HT1080 (cell line): ENCODE measurements at regions not wholly inside any gene's neighbourhood (a gene's known extent, or its start where the extent isn't known, plus 50 kb on each side); places are given as distances from the start of the nearest gene placed in this dataset.

ENCODE experiments used
- DNase-seq: peaks from one replicate; pipeline ENCODE4 v3.0.0-alpha.2; 2015; ENCODE audit warnings: low read depth

GRCh38 chr11:106399624-106400023, 322.2 kb downstream of the AASDHPPT start:
- no peak for DNase-seq

- no peak for DNase-seq
These were observed 323.6 kb downstream of the AASDHPPT start for GRCh38 chr11:106400949-106401570.

GRCh38 chr11:106403751-106404150, 326.3 kb downstream of the AASDHPPT start:
- DNase-seq, result no peak

DNA sequence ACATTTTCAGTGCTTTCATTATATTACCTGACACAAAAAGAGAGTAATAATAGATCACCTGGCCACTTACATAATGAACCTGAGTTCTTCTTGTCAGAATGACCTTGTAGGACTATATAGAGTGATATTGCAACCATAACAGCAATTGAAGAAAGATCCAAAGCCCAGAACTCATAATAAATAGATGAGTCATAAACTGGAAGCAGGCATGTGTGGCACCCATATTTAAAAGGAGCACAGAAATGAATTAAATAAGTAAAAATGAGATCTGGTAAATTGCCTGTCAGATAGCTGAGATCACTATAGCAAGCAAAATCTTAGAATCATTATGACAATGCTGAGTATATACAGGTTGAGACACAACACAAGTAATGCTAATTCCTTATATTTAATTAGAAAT, 331.8 kb downstream of the AASDHPPT start:
- DNase-seq, result no peak

- no peak for DNase-seq
These were observed 332.2 kb downstream of the AASDHPPT start for GRCh38 chr11:106409671-106410070.

- DNase-seq, result no peak
These were observed 333.4 kb downstream of the AASDHPPT start for GRCh38 chr11:106410902-106411301.

GRCh38 chr11:106413222-106413621, 335.8 kb downstream of the AASDHPPT start:
- no peak for DNase-seq

DNA sequence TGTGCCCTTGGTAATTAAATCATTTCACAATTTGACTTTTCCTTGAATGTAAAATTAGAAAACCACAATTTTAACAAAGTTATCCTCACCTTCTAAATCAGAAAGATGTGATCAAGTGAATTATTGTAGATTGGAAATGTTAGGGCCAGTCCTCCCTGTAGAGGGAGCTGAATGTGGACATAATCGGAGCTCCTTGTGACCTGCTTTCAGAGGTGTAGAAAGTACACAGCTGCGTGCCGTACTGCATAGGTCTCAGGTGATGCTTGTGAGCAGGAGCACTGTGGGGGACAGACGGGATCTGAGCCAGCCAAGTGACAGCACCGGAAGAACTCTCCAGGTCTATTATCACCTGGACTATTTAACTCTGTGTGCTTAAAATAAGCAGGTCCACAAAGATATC, 338.0 kb downstream of the AASDHPPT start:
- no peak for DNase-seq

GRCh38 chr11:106418791-106419190, 341.3 kb downstream of the AASDHPPT start:
- DNase-seq, result no peak

DNA sequence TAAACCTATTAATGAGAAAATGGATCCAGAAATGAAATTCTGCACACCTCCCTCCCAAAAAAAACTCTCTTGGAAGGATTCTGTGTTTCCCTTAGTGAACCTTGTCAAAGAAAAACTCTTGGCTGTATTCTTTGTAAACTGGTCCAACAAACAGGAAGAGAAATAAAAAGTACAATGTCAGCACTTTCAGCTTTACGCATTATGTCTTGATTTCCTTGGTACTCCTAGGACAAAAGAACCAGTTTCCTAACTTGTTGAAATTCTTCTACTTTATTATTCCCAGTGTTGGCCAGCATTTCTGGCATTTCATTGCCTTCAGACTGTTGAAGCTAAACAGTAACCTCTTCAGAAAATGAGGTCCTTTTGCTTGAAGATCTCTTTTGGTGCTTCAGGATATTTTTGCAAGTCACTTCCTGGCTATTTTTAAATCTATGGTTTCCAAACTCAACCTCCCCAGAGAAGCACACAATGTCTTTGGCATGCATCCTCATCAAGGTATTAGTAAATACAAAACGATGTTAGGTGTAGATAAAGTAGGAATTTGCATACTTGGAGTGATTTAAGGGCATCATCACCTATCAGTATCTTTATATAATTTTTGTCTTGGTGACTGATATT, 342.7 kb downstream of the AASDHPPT start:
- DNase-seq, result no peak

DNA sequence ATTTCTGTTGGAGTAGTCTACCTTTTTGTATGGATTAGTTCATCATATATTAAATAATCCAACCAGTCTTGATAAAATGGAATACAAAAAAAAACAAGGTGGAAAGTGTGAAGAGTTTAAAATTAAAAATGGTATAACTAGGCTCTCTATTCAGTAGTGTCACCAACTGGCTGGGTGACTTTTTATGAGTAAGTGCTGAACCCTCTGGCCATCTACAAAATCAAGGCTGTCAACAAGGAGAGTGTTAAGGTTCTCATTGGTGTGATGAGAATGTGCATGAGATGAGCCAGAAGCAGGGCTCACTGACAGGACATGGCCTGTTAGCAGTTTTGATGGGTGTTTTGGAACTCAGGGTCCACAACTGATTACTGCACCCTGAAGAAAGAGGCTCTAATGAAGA, 343.2 kb downstream of the AASDHPPT start:
- no peak for DNase-seq

- DNase-seq, result no peak
These were observed 344.3 kb downstream of the AASDHPPT start for GRCh38 chr11:106421676-106422292.

GRCh38 chr11:106422583-106422982, 345.1 kb downstream of the AASDHPPT start:
- no peak for DNase-seq

- DNase-seq, result peak; percentile 87
These were observed 346.6 kb downstream of the AASDHPPT start for GRCh38 chr11:106424111-106424510.

DNA sequence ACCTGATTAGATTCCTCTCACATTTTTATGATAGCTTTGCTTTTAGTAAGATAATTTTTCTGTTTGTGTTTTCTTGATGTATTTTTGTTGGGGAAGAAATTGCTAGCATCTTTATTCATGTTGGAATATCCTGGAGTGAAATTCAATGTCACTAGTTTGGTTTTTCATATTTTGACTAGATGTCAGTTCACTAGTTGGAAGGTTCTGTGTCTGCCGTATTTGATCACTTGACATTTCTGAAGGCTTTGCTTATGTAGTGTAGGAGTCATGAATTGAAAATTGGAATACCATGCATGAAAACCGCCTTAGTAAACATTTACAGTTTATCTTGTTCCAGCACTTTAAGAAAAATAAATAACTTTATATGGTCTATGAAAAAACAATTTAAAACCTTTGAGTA, 348.4 kb downstream of the AASDHPPT start:
- DNase-seq, result no peak

DNA sequence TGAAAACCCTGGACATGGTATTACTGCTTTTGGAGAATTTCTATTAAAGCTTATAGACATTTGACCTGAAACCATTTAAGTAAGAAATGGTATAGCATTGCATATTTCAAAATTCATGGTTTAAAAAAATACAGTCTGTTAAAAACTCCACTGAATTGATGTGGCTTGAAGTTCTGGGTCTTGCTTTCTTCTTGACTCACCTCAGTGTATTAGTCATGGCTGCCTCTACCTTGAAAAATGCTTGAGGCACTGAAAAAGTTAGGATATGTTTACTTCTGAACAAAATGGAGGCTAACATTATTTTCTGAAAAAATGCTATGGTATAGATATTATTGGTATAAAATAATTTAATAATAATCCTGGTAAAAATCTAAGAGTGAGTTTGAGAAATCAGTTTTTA, 349.2 kb downstream of the AASDHPPT start:
- DNase-seq, result no peak

GRCh38 chr11:106427736-106428135, 350.3 kb downstream of the AASDHPPT start:
- DNase-seq, result no peak

DNA sequence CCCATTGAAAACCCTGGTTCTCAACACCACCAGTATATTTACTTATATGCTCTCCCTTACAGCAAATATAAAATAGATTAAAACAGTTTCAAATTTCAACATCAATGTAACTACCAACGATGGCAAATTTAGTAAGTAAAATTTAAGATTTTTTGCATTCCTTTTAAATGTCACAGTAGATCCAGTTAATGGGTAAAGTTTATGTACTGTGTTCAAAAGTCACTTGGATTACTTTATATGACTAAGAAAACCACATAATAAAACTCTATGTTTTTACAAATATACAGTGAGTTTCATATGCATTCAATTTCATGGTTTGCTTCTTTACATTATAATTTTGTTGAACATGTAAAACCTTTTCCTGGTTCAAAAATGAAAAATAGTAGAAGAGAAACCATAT, 364.6 kb downstream of the AASDHPPT start:
- no peak for DNase-seq

GRCh38 chr11:106446302-106446701, 368.8 kb downstream of the AASDHPPT start:
- no peak for DNase-seq

GRCh38 chr11:106446955-106447354, 369.5 kb downstream of the AASDHPPT start:
- DNase-seq, result no peak

- no peak for DNase-seq
These were observed 370.2 kb downstream of the AASDHPPT start for GRCh38 chr11:106447631-106448191.

DNA sequence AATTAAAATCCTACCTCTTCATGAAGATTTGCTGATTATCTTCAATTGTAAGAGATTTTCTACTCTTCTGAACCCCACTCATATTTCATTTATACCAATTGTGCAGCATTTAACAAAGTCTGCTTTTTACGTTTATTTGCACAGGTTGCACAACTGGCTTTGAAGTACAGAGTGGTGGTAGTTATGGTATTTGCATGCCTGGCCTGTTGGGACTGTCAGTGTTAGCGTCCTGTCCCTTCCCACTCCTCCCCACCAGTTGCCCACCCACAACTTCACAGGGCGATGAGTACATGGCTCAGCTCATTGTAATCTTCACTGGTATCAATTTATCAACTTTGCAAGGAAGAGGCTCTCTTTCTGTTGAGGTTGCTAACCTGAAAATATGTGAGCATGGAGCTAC, 372.3 kb downstream of the AASDHPPT start:
- no peak for DNase-seq
